A172 (cell line): ENCODE measurements at regions not wholly inside any gene's neighbourhood (a gene's known extent, or its start where the extent isn't known, plus 50 kb on each side); places are given as distances from the start of the nearest gene placed in this dataset.

Source experiments
- DNase-seq: peaks from one replicate; pipeline ENCODE4 v3.0.0-alpha.2; 2015; ENCODE audit warnings: low spot score

GRCh38 chr11:27858866-27859265 lies 158.6 kb upstream of the BDNF start:
- no peak for DNase-seq

- no peak for DNase-seq
Measured at GRCh38 chr11:27857588-27857987, 157.3 kb upstream of the BDNF start.

GRCh38 chr11:27857014-27857413 lies 156.8 kb upstream of the BDNF start:
- no peak for DNase-seq

GRCh38 chr11:27848423-27848822 lies 148.2 kb upstream of the BDNF start:
- no peak for DNase-seq

GRCh38 chr11:27847496-27847895 lies 147.2 kb upstream of the BDNF start:
- no peak for DNase-seq

DNA sequence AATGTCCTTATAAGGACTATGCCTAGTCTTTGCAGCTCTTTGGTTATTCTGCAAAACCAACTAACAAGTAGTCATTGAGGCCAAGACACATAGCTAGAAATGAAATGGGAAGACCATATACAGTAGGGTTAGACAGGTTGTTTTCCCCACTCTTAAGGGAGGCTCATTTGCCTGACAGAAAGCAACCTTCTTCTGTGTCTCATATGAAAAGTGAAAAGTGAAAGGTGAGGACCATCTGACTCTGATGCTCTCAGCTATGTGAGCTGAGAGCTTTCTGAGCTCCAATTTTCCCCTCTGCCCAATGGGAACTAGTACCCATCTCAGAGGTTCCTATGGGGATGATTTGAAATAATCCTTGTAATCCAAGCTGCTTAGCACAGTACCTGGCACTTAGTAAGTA lies 142.0 kb upstream of the BDNF start:
- DNase-seq: no peak

- DNase-seq: no peak
Measured at GRCh38 chr11:27841023-27841422, 140.8 kb upstream of the BDNF start.

- DNase-seq: peak; percentile 31
Measured at GRCh38 chr11:27839226-27839913, 139.1 kb upstream of the BDNF start.

GRCh38 chr11:27838674-27839073 lies 138.4 kb upstream of the BDNF start:
- no peak for DNase-seq

DNA sequence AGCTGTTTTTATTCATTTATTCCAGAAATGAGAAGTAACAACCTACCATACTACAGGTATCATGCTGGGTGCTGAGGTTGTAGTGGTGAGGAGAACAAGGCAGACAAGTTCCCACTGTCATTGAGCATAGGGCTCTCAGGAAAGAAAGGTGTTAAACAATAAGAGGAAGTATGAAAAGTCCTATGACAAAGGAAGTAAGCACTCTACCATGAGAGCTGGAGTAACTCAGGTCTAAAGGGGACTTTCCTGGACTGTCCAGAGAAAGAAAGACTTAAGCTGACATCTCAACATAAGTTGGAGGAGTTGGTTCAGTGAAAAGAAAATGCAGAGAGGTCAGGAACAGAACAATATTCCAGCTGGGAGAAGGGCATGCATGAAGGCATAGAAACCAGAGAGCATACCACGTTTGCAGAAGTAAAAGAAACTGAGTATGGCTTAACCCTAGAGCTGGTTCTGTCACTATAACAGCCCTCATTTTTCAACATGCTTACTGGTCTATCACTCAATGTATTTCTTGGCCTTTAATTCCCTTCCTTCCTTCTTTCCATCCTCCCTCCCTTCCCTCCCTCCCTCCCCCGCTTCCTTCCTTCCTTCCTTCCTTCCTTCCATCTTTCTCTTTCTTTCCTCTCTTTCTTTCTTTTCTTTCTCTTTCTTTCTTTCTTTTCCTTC lies 137.8 kb upstream of the BDNF start:
- no peak for DNase-seq

DNA sequence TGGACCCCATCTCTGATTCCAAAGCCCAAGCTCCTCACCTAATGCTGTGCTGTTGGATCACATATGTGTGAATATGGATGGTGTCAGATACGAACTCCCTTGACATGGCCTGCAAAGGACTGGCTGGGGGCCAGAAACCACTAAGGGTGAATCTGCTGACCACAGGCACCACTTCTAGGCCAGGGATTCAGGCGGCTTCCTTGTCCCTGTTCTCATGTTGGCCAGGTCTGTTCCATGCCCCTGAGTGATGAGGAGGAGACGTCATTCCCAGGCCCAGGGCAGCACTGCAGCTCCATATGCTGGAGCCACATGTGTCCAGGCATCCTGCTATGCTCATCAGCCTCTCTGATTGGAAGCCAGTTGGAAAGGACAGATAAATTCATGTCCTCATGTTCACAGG lies 130.0 kb upstream of the BDNF start:
- DNase-seq: no peak

GRCh38 chr11:27820249-27820648 lies 120.0 kb upstream of the BDNF start:
- no peak for DNase-seq

GRCh38 chr11:27816197-27816596 lies 115.9 kb upstream of the BDNF start:
- no peak for DNase-seq

GRCh38 chr11:27812341-27812740 lies 112.1 kb upstream of the BDNF start:
- DNase-seq: no peak

- no peak for DNase-seq
Measured at GRCh38 chr11:27807596-27807995, 107.3 kb upstream of the BDNF start.

DNA sequence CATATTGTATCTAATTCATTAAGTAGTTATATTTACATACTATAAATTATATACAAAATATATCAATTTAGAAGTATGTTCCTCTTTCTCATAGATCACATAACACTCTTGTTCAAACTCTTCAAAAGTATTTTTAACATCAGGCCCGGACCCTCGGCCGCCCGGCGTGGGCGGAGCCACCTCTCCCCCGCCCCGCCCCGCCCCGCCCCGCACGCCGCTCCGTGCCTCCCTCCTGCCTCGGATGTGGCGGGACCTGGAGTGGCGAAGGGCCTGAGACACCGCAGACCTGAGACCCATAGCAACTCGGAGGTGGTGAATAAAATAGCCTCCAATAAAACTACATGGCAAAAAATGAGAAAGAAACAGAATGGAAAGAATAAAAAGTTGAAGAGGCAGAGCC lies 105.9 kb upstream of the BDNF start:
- DNase-seq: no peak

GRCh38 chr11:27795955-27796861 lies 96.0 kb upstream of the BDNF start:
- peak; percentile 16 for DNase-seq

- no peak for DNase-seq
Measured at GRCh38 chr11:27786864-27787263, 86.6 kb upstream of the BDNF start.

DNA sequence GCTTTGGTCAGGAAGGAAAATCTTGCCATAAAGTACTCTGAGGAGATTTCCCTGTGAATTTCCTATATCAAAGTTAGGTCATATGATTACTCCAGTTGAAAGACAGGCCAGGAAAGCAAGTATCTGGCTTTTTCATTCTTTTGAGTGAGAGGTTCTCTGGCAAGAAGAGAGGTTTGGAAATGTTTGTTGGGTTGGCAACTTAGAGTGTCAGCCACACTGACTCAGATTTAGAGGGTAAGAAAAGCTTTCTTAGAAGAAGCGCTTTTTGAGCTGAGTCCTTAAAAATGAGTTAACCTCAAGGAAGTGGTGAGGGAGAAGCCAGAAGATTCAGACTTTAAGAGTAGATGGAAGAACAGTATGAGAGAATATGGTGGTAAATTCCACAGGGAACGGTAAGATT lies 86.1 kb upstream of the BDNF start:
- DNase-seq: no peak

- DNase-seq: no peak
Measured at GRCh38 chr11:27783701-27784355, 83.6 kb upstream of the BDNF start.

DNA sequence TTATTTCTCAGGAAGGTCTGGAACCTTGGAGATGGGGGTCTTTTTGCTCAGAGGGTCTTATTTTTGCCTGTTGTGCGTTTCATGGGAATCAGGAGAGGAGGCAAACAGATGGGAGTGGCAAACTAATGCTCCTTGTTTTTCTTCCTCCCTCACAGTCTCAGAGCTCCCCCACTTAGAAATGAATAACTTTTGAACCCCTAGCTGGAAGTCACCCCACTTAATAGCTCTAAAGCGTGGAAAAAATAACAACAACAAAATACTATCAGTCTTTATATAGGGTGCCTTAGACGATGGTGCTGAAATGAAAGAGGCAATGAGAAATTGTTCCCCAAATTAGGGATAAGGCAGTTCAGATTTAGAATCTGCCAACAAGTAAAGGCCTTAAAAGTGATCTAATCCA lies 76.8 kb upstream of the BDNF start:
- no peak for DNase-seq

GRCh38 chr11:27773884-27774283 lies 73.6 kb upstream of the BDNF start:
- no peak for DNase-seq
